Lower leg skin (tissue), 3 donors: ENCODE measurements at regions not wholly inside any gene's neighbourhood (a gene's known extent, or its start where the extent isn't known, plus 50 kb on each side); places are given as distances from the start of the nearest gene placed in this dataset.

ENCODE experiments used
- CTCF ChIP-seq, 3 donors: fragments of 450-650 bp; IDR thresholded peaks; one replicate each; pipeline ENCODE4 v1.5.1; 2016; ENCODE audit warnings: antibody characterized with exemption in 3 of 3, mild to moderate bottlenecking in 3 of 3, moderate library complexity in 2 of 3
- POLR2A ChIP-seq, 2 donors: fragments of 450-650 bp; IDR thresholded peaks; one replicate each; pipeline ENCODE4 v1.6.1; 2016 to 2017; ENCODE audit warnings: antibody characterized with exemption in 2 of 2, mild to moderate bottlenecking in 1 of 2, moderate library complexity in 1 of 2

- TF ChIP-seq CTCF (IDR thresholded peaks at IDR 0.05) (no peak), POLR2A (IDR thresholded peaks at IDR 0.05) (no peak)
Observed at GRCh38 chr1:61604684-61605083, 120.3 kb downstream of the TM2D1 start.
